ENCODE measurements at regions not wholly inside any gene's neighbourhood (a gene's known extent, or its start where the extent isn't known, plus 50 kb on each side); places are given as distances from the start of the nearest gene placed in this dataset.

GRCh38 chr6:167588181-167588919 is 238.4 kb upstream of the AFDN start:
- no peak for TF ChIP-seq CTCF (IDR thresholded peaks at IDR 0.05)
- no peak for TF ChIP-seq ZFX (IDR thresholded peaks at IDR 0.05; ENCODE audit: borderline replicate concordance)

GRCh38 chr6:167588920-167589614 is 237.6 kb upstream of the AFDN start:
- no peak overlapping the region for H3K27ac ChIP-seq
- TF ChIP-seq CTCF (IDR thresholded peaks at IDR 0.05): no peak
- TF ChIP-seq ZFX (IDR thresholded peaks at IDR 0.05; ENCODE audit: borderline replicate concordance): no peak

More at GRCh38 chr6:167588181-167588919, 238.4 kb upstream of the AFDN start:
- no peak overlapping the region for H3K27ac ChIP-seq

GRCh38 chr6:167589615-167589940 is 237.1 kb upstream of the AFDN start:
- TF ChIP-seq ZFX (IDR thresholded peaks at IDR 0.05; ENCODE audit: borderline replicate concordance) (no peak), CTCF (IDR thresholded peaks at IDR 0.05) (no peak)
- H3K27ac ChIP-seq: no peak overlapping the region

- no peak for TF ChIP-seq CTCF (IDR thresholded peaks at IDR 0.05)
- no peak for TF ChIP-seq ZFX (IDR thresholded peaks at IDR 0.05; ENCODE audit: borderline replicate concordance)
- H3K27ac ChIP-seq: no peak overlapping the region
These were observed 236.5 kb upstream of the AFDN start for GRCh38 chr6:167590193-167590592.
